ENCODE measurements at regions not wholly inside any gene's neighbourhood (a gene's known extent, or its start where the extent isn't known, plus 50 kb on each side); places are given as distances from the start of the nearest gene placed in this dataset.

DNA sequence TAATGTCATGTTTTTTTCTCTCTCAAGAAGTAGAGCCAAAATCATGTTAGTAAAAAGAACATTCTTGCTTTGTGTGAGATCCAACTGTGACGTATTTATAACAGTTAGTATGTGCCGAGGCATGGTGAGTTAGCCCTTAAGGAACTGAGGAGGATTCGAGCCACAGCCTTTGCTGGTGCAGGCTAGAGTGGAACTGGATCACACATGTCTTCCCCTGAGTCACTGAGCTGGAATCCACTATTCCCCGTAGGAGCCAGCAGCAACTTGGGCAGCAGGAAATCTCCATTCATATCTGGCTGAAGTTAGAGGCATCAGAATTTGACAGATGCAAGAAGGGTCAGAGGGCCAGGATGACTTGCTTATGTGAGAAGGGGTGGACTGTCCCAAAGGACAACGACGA, 144.6 kb upstream of the KIT start:
- no peak for TF ChIP-seq POLR2AphosphoS5 (IDR thresholded peaks at IDR 0.05; ENCODE audit: insufficient read depth, low read depth, low read length)
- TF ChIP-seq, protein P1, sequence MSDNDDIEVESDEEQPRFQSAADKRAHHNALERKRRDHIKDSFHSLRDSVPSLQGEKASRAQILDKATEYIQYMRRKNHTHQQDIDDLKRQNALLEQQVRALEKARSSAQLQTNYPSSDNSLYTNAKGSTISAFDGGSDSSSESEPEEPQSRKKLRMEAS (IDR thresholded peaks at IDR 0.05; ENCODE audit: insufficient read depth, insufficient read length): no peak
- no peaks in the 10 kb centered on the region for H3K9me1 ChIP-seq (replicated peaks; ENCODE audit: control insufficient read depth, extremely low read depth, insufficient read depth, low read length)
- no peak overlapping the region for H2AFZ ChIP-seq (ENCODE audit: low read depth, low read length)
- FAIRE-seq: no peak
- ChIA-PET CTCF (no interaction called here), POLR2A (no interaction called here)
- no peaks in the 10 kb centered on the region for H3K4me1 ChIP-seq (ENCODE audit: control insufficient read depth, extremely low read depth, insufficient read depth, low read length)
- no peaks in the 10 kb centered on the region for H4K20me1 ChIP-seq (replicated peaks; ENCODE audit: control insufficient read depth, extremely low read depth, insufficient read depth, low read length)
- no TSS peak for BruUV-seq (replicated peaks)
- no peak for DNase-seq (ENCODE audit: low read depth, low spot score)
- no peak overlapping the region for H3K4me2 ChIP-seq (ENCODE audit: insufficient read depth, low read length)
- dilution Hi-C loops (cut with MboI; ENCODE audit: extremely low pct_ligation_motif_present, low sequenced_read_pairs) (no loop called here), intact Hi-C loops (cut with micrococcal nuclease) (no loop called here)
- no peak overlapping the region for H3K27ac ChIP-seq (ENCODE audit: insufficient read depth, low read depth, low read length)
- no peaks in the 10 kb centered on the region for H3K79me2 ChIP-seq (ENCODE audit: control insufficient read depth, insufficient read depth, low read length)
- no peak overlapping the region for H3K9ac ChIP-seq (replicated peaks; ENCODE audit: extremely low read depth, insufficient read depth, low read length)
- H3K9me3 ChIP-seq (replicated peaks; ENCODE audit: control insufficient read depth, insufficient read depth, low read length): no peaks in the 10 kb centered on the region
- H3K27me3 ChIP-seq (ENCODE audit: control insufficient read depth in 2 of 2, insufficient read depth in 2 of 2, low read length in 2 of 2): no peaks in the 10 kb centered on the region
- H3K36me3 ChIP-seq (ENCODE audit: control insufficient read depth in 2 of 2, extremely low read depth in 1 of 2, insufficient read depth in 2 of 2, low read length in 2 of 2): no peaks in the 10 kb centered on the region
- no peak overlapping the region for H3K4me3 ChIP-seq (replicated peaks in 1 of 3; ENCODE audit: insufficient read depth in 1 of 3, low read depth in 1 of 3, low read length in 3 of 3)

DNA sequence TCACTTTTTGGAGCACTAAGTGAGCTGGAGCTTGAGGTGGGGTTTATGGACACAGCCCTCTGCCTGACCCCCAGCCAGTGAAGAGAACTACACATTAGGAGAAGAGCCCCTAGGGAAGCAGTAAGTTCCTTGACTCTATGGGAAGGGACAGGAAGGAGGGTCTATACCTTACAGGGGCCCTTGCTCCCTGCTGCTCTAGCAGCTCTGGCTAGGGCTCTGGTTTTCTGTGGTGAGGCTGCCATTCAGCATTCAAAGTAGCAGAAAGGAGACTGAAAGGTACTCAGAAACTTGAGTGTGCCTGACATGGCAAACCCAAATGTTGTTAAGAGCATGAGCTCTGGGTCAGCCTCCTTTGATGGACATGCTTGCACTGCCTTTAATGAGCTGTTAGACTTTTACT, 144.0 kb upstream of the KIT start:
- Histone ChIP-seq H3K9me1 (replicated peaks; ENCODE audit: control insufficient read depth, extremely low read depth, insufficient read depth, low read length) (no peaks in the 10 kb centered on the region), H4K20me1 (replicated peaks; ENCODE audit: control insufficient read depth, extremely low read depth, insufficient read depth, low read length) (no peaks in the 10 kb centered on the region), H3K79me2 (ENCODE audit: control insufficient read depth, insufficient read depth, low read length) (no peaks in the 10 kb centered on the region), H2AFZ (ENCODE audit: low read depth, low read length) (no peak overlapping the region), H3K9me3 (replicated peaks; ENCODE audit: control insufficient read depth, insufficient read depth, low read length) (no peaks in the 10 kb centered on the region), H3K4me3 (replicated peaks in 1 of 3; ENCODE audit: insufficient read depth in 1 of 3, low read depth in 1 of 3, low read length in 3 of 3) (no peak overlapping the region), H3K9ac (replicated peaks; ENCODE audit: extremely low read depth, insufficient read depth, low read length) (no peak overlapping the region), H3K4me2 (ENCODE audit: insufficient read depth, low read length) (no peak overlapping the region), H3K36me3 (ENCODE audit: control insufficient read depth in 2 of 2, extremely low read depth in 1 of 2, insufficient read depth in 2 of 2, low read length in 2 of 2) (no peaks in the 10 kb centered on the region), H3K27me3 (ENCODE audit: control insufficient read depth in 2 of 2, insufficient read depth in 2 of 2, low read length in 2 of 2) (no peaks in the 10 kb centered on the region), H3K4me1 (ENCODE audit: control insufficient read depth, extremely low read depth, insufficient read depth, low read length) (no peaks in the 10 kb centered on the region), H3K27ac (ENCODE audit: insufficient read depth, low read depth, low read length) (no peak overlapping the region)
- BruUV-seq (replicated peaks): no TSS peak
- TF ChIP-seq EZH2 (IDR thresholded peaks at IDR 0.05; ENCODE audit: borderline replicate concordance, low read depth, low read length, severe bottlenecking): no peak
- no peak for TF ChIP-seq GATA2 (IDR thresholded peaks at IDR 0.05; ENCODE audit: insufficient read depth, insufficient read length, low read depth, low read length)
- TF ChIP-seq FOS (IDR thresholded peaks at IDR 0.05; ENCODE audit: borderline replicate concordance, insufficient read depth, low read length): no peak
- TF ChIP-seq, protein P1 (IDR thresholded peaks at IDR 0.05; ENCODE audit: insufficient read depth, insufficient read length): no peak
- TF ChIP-seq POLR2A (IDR thresholded peaks at IDR 0.05; ENCODE audit: low read depth, low read length): no peak
- TF ChIP-seq, protein P2, sequence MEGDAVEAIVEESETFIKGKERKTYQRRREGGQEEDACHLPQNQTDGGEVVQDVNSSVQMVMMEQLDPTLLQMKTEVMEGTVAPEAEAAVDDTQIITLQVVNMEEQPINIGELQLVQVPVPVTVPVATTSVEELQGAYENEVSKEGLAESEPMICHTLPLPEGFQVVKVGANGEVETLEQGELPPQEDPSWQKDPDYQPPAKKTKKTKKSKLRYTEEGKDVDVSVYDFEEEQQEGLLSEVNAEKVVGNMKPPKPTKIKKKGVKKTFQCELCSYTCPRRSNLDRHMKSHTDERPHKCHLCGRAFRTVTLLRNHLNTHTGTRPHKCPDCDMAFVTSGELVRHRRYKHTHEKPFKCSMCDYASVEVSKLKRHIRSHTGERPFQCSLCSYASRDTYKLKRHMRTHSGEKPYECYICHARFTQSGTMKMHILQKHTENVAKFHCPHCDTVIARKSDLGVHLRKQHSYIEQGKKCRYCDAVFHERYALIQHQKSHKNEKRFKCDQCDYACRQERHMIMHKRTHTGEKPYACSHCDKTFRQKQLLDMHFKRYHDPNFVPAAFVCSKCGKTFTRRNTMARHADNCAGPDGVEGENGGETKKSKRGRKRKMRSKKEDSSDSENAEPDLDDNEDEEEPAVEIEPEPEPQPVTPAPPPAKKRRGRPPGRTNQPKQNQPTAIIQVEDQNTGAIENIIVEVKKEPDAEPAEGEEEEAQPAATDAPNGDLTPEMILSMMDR (IDR thresholded peaks at IDR 0.05; ENCODE audit: extremely low read depth in 1 of 2, insufficient read depth in 1 of 2, low read depth in 1 of 2, low read length in 2 of 2): no peak
- no peak for TF ChIP-seq JUN (IDR thresholded peaks at IDR 0.05; ENCODE audit: borderline replicate concordance, insufficient read depth, insufficient read length, low read depth)
- TF ChIP-seq POLR2AphosphoS5 (IDR thresholded peaks at IDR 0.05; ENCODE audit: insufficient read depth, low read depth, low read length): no peak
- TF ChIP-seq MYC (IDR thresholded peaks at IDR 0.05; ENCODE audit: low read depth, low read length): no peak
- ChIA-PET CTCF (no interaction called here), POLR2A (no interaction called here)
- DNase-seq (ENCODE audit: low read depth, low spot score) (no peak), FAIRE-seq (no peak)
- intact Hi-C loops (cut with micrococcal nuclease): no loop called here
- dilution Hi-C loops (cut with MboI; ENCODE audit: extremely low pct_ligation_motif_present, low sequenced_read_pairs): no loop called here
